ENCODE measurements at regions not wholly inside any gene's neighbourhood (a gene's known extent, or its start where the extent isn't known, plus 50 kb on each side); places are given as distances from the start of the nearest gene placed in this dataset.

DNA sequence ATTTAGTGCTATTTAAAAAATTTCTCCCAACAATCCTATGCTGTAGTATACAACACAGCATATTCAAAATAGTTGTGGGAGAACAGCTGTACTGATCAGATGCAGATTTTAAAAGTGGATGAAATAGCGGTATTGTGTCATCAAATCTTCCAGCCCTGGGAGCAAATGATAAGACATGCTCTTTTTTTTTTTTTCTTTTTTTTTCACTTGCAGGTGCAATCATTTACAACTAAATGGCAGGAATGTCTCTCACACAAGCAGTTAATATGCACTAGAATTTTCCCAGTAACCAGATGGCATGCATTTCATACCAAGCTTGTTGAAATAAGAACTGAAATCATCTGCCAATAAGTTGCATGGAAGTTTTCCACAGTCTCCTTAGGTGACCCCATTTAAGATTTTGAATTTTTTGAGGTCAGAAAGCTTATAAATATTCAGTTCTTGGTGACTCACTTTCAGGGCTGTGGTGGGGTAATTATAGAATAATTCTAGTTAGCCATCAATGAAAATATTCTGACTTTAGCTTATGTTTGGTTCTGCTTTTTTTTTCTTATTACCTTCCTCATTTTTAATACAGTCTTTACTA is 623.9 kb upstream of the NR5A2 start:
- H3K4me1 ChIP-seq = no peaks in the 10 kb centered on the region
- FAIRE-seq = no peak
- H3K27ac ChIP-seq = no peak overlapping the region
- DNase-seq = no peak
- H3K9me3 ChIP-seq = no peaks in the 10 kb centered on the region
- TF ChIP-seq, protein P1, sequence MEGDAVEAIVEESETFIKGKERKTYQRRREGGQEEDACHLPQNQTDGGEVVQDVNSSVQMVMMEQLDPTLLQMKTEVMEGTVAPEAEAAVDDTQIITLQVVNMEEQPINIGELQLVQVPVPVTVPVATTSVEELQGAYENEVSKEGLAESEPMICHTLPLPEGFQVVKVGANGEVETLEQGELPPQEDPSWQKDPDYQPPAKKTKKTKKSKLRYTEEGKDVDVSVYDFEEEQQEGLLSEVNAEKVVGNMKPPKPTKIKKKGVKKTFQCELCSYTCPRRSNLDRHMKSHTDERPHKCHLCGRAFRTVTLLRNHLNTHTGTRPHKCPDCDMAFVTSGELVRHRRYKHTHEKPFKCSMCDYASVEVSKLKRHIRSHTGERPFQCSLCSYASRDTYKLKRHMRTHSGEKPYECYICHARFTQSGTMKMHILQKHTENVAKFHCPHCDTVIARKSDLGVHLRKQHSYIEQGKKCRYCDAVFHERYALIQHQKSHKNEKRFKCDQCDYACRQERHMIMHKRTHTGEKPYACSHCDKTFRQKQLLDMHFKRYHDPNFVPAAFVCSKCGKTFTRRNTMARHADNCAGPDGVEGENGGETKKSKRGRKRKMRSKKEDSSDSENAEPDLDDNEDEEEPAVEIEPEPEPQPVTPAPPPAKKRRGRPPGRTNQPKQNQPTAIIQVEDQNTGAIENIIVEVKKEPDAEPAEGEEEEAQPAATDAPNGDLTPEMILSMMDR (IDR thresholded peaks at IDR 0.05) = no peak
- no peaks in the 10 kb centered on the region for H3K27me3 ChIP-seq
- no peaks in the 10 kb centered on the region for H3K36me3 ChIP-seq
- intact Hi-C loops (cut with DNase I) = no loop called here
- no peak overlapping the region for H3K4me3 ChIP-seq
- WGBS, 2 donors = 29 to 32% methylated on average over 1 of the region's 1 CpG
- no peak for ATAC-seq

DNA sequence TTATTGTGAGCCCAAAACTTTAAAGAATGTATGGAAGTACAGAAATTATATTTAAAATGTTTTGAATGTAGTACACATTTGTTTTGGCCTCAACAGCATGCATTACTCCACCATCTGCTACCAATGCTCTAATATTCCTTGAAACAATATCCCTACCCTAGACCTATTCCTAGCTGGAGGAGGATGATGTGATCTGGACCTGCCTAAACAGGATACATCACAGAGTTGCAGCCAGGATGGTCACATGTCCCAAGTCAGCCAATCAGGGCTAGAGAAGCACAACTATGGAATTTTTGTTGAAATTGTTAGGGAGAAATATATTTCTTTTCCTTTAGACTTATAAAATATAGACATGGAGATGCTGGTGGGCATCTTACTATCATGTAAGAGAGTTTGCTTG is 623.3 kb upstream of the NR5A2 start:
- TF ChIP-seq, protein P1 (IDR thresholded peaks at IDR 0.05) = no peak
- FAIRE-seq = no peak
- intact Hi-C loops (cut with DNase I) = no loop called here

GRCh38 chr1:199404976-199405375 is 622.5 kb upstream of the NR5A2 start:
- no peaks in the 10 kb centered on the region for H3K4me1 ChIP-seq
- H3K4me3 ChIP-seq = no peak overlapping the region
- ATAC-seq = no peak
- FAIRE-seq = no peak
- DNase-seq = no peak
- TF ChIP-seq, protein P1 (IDR thresholded peaks at IDR 0.05) = no peak
- no peaks in the 10 kb centered on the region for H3K9me3 ChIP-seq
- no peak overlapping the region for H3K27ac ChIP-seq
- H3K36me3 ChIP-seq = no peaks in the 10 kb centered on the region
- no peaks in the 10 kb centered on the region for H3K27me3 ChIP-seq
- intact Hi-C loops (cut with DNase I) = no loop called here

More for the DNA sequence above, 623.3 kb upstream of the NR5A2 start:
- Histone ChIP-seq H3K9me3 (no peaks in the 10 kb centered on the region), H3K4me3 (no peak overlapping the region), H3K4me1 (no peaks in the 10 kb centered on the region), H3K27me3 (no peaks in the 10 kb centered on the region), H3K36me3 (no peaks in the 10 kb centered on the region), H3K27ac (no peak overlapping the region)
- DNase-seq = no peak
- no peak for ATAC-seq

DNA sequence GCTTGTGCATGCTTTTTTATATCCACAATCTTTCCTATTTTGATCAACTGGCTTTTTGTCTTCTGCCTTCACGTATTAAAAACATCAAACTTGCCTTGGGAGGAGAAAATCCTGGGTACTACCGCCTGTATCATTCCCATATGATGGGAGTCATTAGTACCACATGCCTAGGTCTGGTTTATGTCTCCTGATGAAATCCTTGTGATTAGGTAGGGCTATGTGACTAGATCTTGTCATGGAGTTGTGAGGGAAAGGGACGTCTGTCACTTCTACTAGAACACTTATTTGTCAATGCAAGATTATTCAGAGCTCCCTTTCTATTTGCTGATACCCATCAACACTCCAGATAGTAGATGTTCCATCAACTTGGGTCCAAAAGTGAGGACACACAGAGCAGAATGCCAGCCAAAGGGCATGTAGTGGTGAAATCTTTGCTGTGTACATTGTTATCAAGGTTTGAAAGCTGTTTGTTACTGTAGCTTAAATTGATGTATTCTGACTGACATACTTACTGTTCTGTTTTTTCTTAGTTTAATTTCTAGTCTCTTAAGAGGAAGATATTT is 621.8 kb upstream of the NR5A2 start:
- WGBS, 2 donors = 66 to 88% methylated on average over 3 of the region's 3 CpGs
- no peak overlapping the region for H3K4me3 ChIP-seq
- no peak for DNase-seq
- FAIRE-seq = no peak
- no peaks in the 10 kb centered on the region for H3K4me1 ChIP-seq
- ATAC-seq = no peak
- H3K27ac ChIP-seq = no peak overlapping the region
- H3K27me3 ChIP-seq = no peaks in the 10 kb centered on the region
- no peaks in the 10 kb centered on the region for H3K36me3 ChIP-seq
- TF ChIP-seq, protein P1 (IDR thresholded peaks at IDR 0.05) = no peak
- intact Hi-C loops (cut with DNase I) = no loop called here
- no peaks in the 10 kb centered on the region for H3K9me3 ChIP-seq

- Histone ChIP-seq H3K9me3 (no peaks in the 10 kb centered on the region), H3K4me1 (no peaks in the 10 kb centered on the region), H3K27me3 (no peaks in the 10 kb centered on the region), H3K36me3 (no peaks in the 10 kb centered on the region), H3K4me3 (no peak overlapping the region), H3K27ac (no peak overlapping the region)
- WGBS, 2 donors = 62 to 78% methylated on average over 3 of the region's 3 CpGs
- DNase-seq = no peak
- TF ChIP-seq, protein P1 (IDR thresholded peaks at IDR 0.05) = no peak
- FAIRE-seq = no peak
- no peak for ATAC-seq
- intact Hi-C loops (cut with DNase I) = no loop called here
Measured at GRCh38 chr1:199410462-199410861, 617.0 kb upstream of the NR5A2 start.
